GM12878 (cell line): ENCODE measurements at regions not wholly inside any gene's neighbourhood (a gene's known extent, or its start where the extent isn't known, plus 50 kb on each side); places are given as distances from the start of the nearest gene placed in this dataset.

Experiments
- ATAC-seq: fragments of 200-7000 bp; cut with Tn5 transposase; 3 replicates; pipeline ENCODE4 v1.9.1; 2020; ENCODE audit warnings: mild to moderate bottlenecking, moderate library complexity
- BruUV-seq: library from RNA; stranded (reverse); fragments of 400-500 nt; replicated peaks from 2 replicates; lab custom pipeline; 2021; lab: Mats Ljungman, UMichigan
- CTCF ChIA-PET: fragments of 300-600 bp; sonication (Branson Sonifier 250); formaldehyde crosslinking; extraction: SDS; loops from one replicate; lab custom pipeline; 2021; ENCODE audit warnings: inconsistent platforms; lab: Yijun Ruan, JAX
- POLR2A ChIA-PET: fragments of 350-600 bp; formaldehyde crosslinking; extraction: SDS; loops from one replicate; lab custom pipeline; 2021; ENCODE audit warnings: inconsistent platforms; lab: Charles Lee
- RAD21 ChIA-PET: fragments of 300-600 bp; sonication (Branson Sonifier 250); formaldehyde crosslinking; loops from one replicate; lab custom pipeline; 2023; ENCODE audit warnings: antibody characterized with exemption; ENCODE audit not compliant: unreplicated experiment; lab: Charles Lee
- SMC1A ChIA-PET: fragments of 300-600 bp; sonication (Branson Sonifier 250); formaldehyde crosslinking; loops from one replicate; lab custom pipeline; 2023; ENCODE audit not compliant: unreplicated experiment, uncharacterized antibody; lab: Charles Lee
- DNase-seq: peaks from one replicate; pipeline ENCODE4 v3.0.0-alpha.2; 2011; ENCODE audit warnings: low read depth, low spot score
- FAIRE-seq: peaks from 3 replicates; lab custom pipeline; 2011; peaks lifted over from hg19 to GRCh38; lab: Jason Lieb, UNC
- H2AFZ ChIP-seq: 2 replicates; pipeline ENCODE4 v1.6.0; 2011; ENCODE audit warnings: low read depth, low read length, control low read depth; ENCODE audit not compliant: control insufficient read depth
- H3K27ac ChIP-seq: 2 replicates; pipeline ENCODE4 v1.5.1; 2011; ENCODE audit warnings: control low read depth; ENCODE audit not compliant: control insufficient read depth, insufficient read depth
- H3K27me3 ChIP-seq, 2 experiments: replicated peaks in 1 of 2; 2 replicates each; pipeline versions ENCODE4 v1.6.0 to v1.6.1; 2011; ENCODE audit warnings: low read length in 1 of 2; ENCODE audit not compliant: control insufficient read depth in 2 of 2, insufficient read depth in 2 of 2
- H3K36me3 ChIP-seq, 2 experiments: 2 replicates each; pipeline ENCODE4 v1.5.1; 2011; ENCODE audit warnings: low read length in 1 of 2; ENCODE audit not compliant: control insufficient read depth in 2 of 2, insufficient read depth in 2 of 2
- H3K4me1 ChIP-seq: 2 replicates; pipeline ENCODE4 v1.6.1; 2011; ENCODE audit warnings: mild to moderate bottlenecking, low read length, moderate library complexity, mixed read lengths; ENCODE audit not compliant: control insufficient read depth, insufficient read depth
- H3K4me2 ChIP-seq: 2 replicates; pipeline ENCODE4 v1.6.0; 2011; ENCODE audit warnings: control low read depth; ENCODE audit not compliant: control insufficient read depth, insufficient read depth
- H3K4me3 ChIP-seq: fragments of 200-600 bp; sonication (generic); 2 replicates; pipeline ENCODE4 v1.5.1; 2016
- H3K79me2 ChIP-seq: 2 replicates; pipeline ENCODE4 v1.6.0; 2011; ENCODE audit warnings: low read length; ENCODE audit not compliant: control insufficient read depth, insufficient read depth
- H3K9ac ChIP-seq: 2 replicates; pipeline ENCODE4 v1.8.0; 2011; ENCODE audit warnings: low read length, control low read depth, mixed read lengths; ENCODE audit not compliant: control insufficient read depth, insufficient read depth
- H3K9me3 ChIP-seq: replicated peaks from 3 replicates; pipeline ENCODE4 v1.5.1; 2011; ENCODE audit warnings: mild to moderate bottlenecking, low read length; ENCODE audit not compliant: control insufficient read depth, insufficient read depth
- H4K20me1 ChIP-seq: 2 replicates; pipeline ENCODE4 v1.6.0; 2011; ENCODE audit not compliant: control insufficient read depth, insufficient read depth
- CHD4 ChIP-seq: fragments of 200-600 bp; sonication (generic); IDR thresholded peaks from 2 replicates; pipeline ENCODE4 v1.6.1; 2016; ENCODE audit warnings: mild to moderate bottlenecking
- CREM ChIP-seq: IDR thresholded peaks from 2 replicates; pipeline ENCODE4 v1.6.1; 2014; ENCODE audit warnings: antibody characterized with exemption, low read depth
- GABPA ChIP-seq: IDR thresholded peaks from 2 replicates; pipeline ENCODE4 v1.6.1; 2014; ENCODE audit warnings: antibody characterized with exemption, low read depth, mild to moderate bottlenecking, inconsistent platforms
- HDAC6 ChIP-seq: fragments of 200-600 bp; sonication (generic); IDR thresholded peaks from one replicate; pipeline ENCODE4 v1.8.0; 2017; ENCODE audit warnings: antibody characterized with exemption; ENCODE audit not compliant: unreplicated experiment
- MXI1 ChIP-seq: fragments of 150-350 bp; IDR thresholded peaks from 2 replicates; pipeline ENCODE4 v1.6.1; 2011; ENCODE audit warnings: low read depth, mild to moderate bottlenecking, inconsistent platforms, low read length, improper control_type of control experiment
- NFYB ChIP-seq: IDR thresholded peaks from 2 replicates; pipeline ENCODE4 v1.6.1; 2011; ENCODE audit warnings: low read depth, mild to moderate bottlenecking, low read length, improper control_type of control experiment, moderate library complexity; ENCODE audit not compliant: insufficient read depth
- PAX8 ChIP-seq: fragments of 450-650 bp; IDR thresholded peaks from 2 replicates; pipeline ENCODE4 v1.6.1; 2017; ENCODE audit warnings: mild to moderate bottlenecking, moderate library complexity
- RBBP5 ChIP-seq: fragments of 200-600 bp; sonication (generic); conservative IDR thresholded peaks from 2 replicates; pipeline ENCODE4 v1.6.1; 2016
- RELA ChIP-seq: fragments of 450-650 bp; IDR thresholded peaks from 2 replicates; pipeline ENCODE4 v1.8.0; 2014; ENCODE audit warnings: borderline replicate concordance; ENCODE audit not compliant: partially characterized antibody
- SIX5 ChIP-seq: IDR thresholded peaks from 2 replicates; pipeline ENCODE4 v1.6.1; 2011; ENCODE audit warnings: mild to moderate bottlenecking, low read depth, low read length, moderate library complexity; ENCODE audit not compliant: severe bottlenecking
- SPI1 ChIP-seq: IDR thresholded peaks from 2 replicates; pipeline ENCODE4 v1.6.1; 2011; ENCODE audit warnings: low read depth, mild to moderate bottlenecking, low read length, moderate library complexity, borderline replicate concordance; ENCODE audit not compliant: insufficient read depth
- TBL1XR1 ChIP-seq: IDR thresholded peaks from 2 replicates; pipeline ENCODE4 v1.6.1; 2012; ENCODE audit warnings: low read depth, low read length, improper control_type of control experiment
- TCF3 ChIP-seq: IDR thresholded peaks from 2 replicates; pipeline ENCODE4 v1.6.1; 2012; ENCODE audit warnings: low read depth, mild to moderate bottlenecking, low read length, borderline replicate concordance; ENCODE audit not compliant: insufficient read depth
- USF1 ChIP-seq: IDR thresholded peaks from 2 replicates; pipeline ENCODE4 v1.6.1; 2011; ENCODE audit warnings: borderline replicate concordance, low read depth, mild to moderate bottlenecking, moderate library complexity, mixed read lengths, low read length; ENCODE audit not compliant: insufficient read depth; ENCODE audit errors: extremely low read length
- ZBED1 ChIP-seq: IDR thresholded peaks from 2 replicates; pipeline ENCODE4 v1.6.1; 2016; ENCODE audit warnings: borderline replicate concordance
- WGBS: methylation state at CpG from one replicate; pipeline ENCODE4 v1.1.6; 2016; ENCODE audit warnings: low lambda C conversion rate; ENCODE audit not compliant: insufficient replicate concordance, insufficient coverage; ENCODE audit errors: missing lambda C conversion rate; 5-methylcytosine and 5-hydroxymethylcytosine counted together
- in situ Hi-C: fragments of 300-500 bp; cut with MboI; formaldehyde crosslinking; loops from 9 replicates; pipeline ENCODE4 v1.14.3; 2018; ENCODE audit warnings: mixed read lengths
- intact Hi-C: fragments of 100-400 bp; cut with micrococcal nuclease; formaldehyde crosslinking; loops from one replicate; pipeline ENCODE4 v1.14.2; 2022; ENCODE audit not compliant: unreplicated experiment
- TF ChIP-seq, protein P1 (sequence below): IDR thresholded peaks from 2 replicates; pipeline ENCODE4 v1.6.1; 2011; ENCODE audit warnings: low read depth, mild to moderate bottlenecking, low read length, moderate library complexity, borderline replicate concordance; ENCODE audit errors: extremely low read depth

- H3K9me3 ChIP-seq: no peaks in the 10 kb centered on the region
- no peaks in the 10 kb centered on the region for H3K27me3 ChIP-seq
- no peak overlapping the region for H3K4me2 ChIP-seq
- in situ Hi-C loops (no loop called here), intact Hi-C loops (no loop called here)
- H3K36me3 ChIP-seq: no peaks in the 10 kb centered on the region
- H3K27ac ChIP-seq: no peak overlapping the region
- TF ChIP-seq RBBP5: no peak
- no peak for TF ChIP-seq SPI1
- no peak for TF ChIP-seq MXI1
- no peak for TF ChIP-seq TBL1XR1
- no peak for TF ChIP-seq GABPA
- TF ChIP-seq RELA: no peak
- no peak for TF ChIP-seq NFYB
- no peak for TF ChIP-seq USF1
- TF ChIP-seq ZBED1: no peak
- no peak for TF ChIP-seq HDAC6
- TF ChIP-seq, protein P1, sequence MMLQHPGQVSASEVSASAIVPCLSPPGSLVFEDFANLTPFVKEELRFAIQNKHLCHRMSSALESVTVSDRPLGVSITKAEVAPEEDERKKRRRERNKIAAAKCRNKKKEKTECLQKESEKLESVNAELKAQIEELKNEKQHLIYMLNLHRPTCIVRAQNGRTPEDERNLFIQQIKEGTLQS: no peak
- no peak for TF ChIP-seq PAX8
- no peak for TF ChIP-seq CREM
- no peak for TF ChIP-seq CHD4
- TF ChIP-seq TCF3: no peak
- TF ChIP-seq SIX5: no peak
- CTCF ChIA-PET: no interaction called here
- ATAC-seq (no peak), FAIRE-seq (no peak), DNase-seq (no peak)
- H3K79me2 ChIP-seq: no peaks in the 10 kb centered on the region
- no peak overlapping the region for H3K9ac ChIP-seq
- H3K4me3 ChIP-seq: no peak overlapping the region
- BruUV-seq: no TSS peak
- SMC1A ChIA-PET: interaction anchor here (1.2 kb wide), 1 partner anchor 11 kb away, joined by 4 read pairs; no protein-coding TSS in a partner anchor
- RAD21 ChIA-PET: no interaction called here
- POLR2A ChIA-PET: no interaction called here
- no peaks in the 10 kb centered on the region for H3K4me1 ChIP-seq
- no peaks in the 10 kb centered on the region for H4K20me1 ChIP-seq
- 0% methylated on average over 1 of the region's 1 CpG for WGBS
- no peak overlapping the region for H2AFZ ChIP-seq
Measured at GRCh38 chr10:90614631-90615030, 243.2 kb downstream of the HTR7 start.
